ENCODE measurements at regions not wholly inside any gene's neighbourhood (a gene's known extent, or its start where the extent isn't known, plus 50 kb on each side); places are given as distances from the start of the nearest gene placed in this dataset.
"Not testable (repeated sequence)": the region's sequence is repeated elsewhere in the genome, so short reads cannot be mapped to it uniquely, and the experiment has no call there.

GRCh38 chrX:42443267-42443666 is 334.7 kb downstream of the PPP1R2C start:
- DNase-seq, result no peak

- DNase-seq, result no peak
Measured at GRCh38 chrX:42442745-42443144, 335.2 kb downstream of the PPP1R2C start.

- no peak for DNase-seq
Measured at GRCh38 chrX:42437211-42437610, 340.8 kb downstream of the PPP1R2C start.

GRCh38 chrX:42434458-42435166 is 343.4 kb downstream of the PPP1R2C start:
- no peak for DNase-seq

GRCh38 chrX:42432552-42432951 is 345.4 kb downstream of the PPP1R2C start:
- DNase-seq, result no peak

GRCh38 chrX:42422961-42423360 is 355.0 kb downstream of the PPP1R2C start:
- DNase-seq, result no peak

- DNase-seq, result no peak
Measured at GRCh38 chrX:42420426-42420825, 357.5 kb downstream of the PPP1R2C start.

- no peak for DNase-seq
Measured at GRCh38 chrX:42415636-42416035, 362.3 kb downstream of the PPP1R2C start.

- DNase-seq, result no peak
Measured at GRCh38 chrX:42414057-42414456, 363.9 kb downstream of the PPP1R2C start.

- DNase-seq, result no peak
Measured at GRCh38 chrX:42399632-42400024, 378.3 kb downstream of the PPP1R2C start.

- no peak for DNase-seq
Measured at GRCh38 chrX:42398967-42399631, 378.9 kb downstream of the PPP1R2C start.

GRCh38 chrX:42396136-42396535 is 381.8 kb downstream of the PPP1R2C start:
- DNase-seq, result no peak

- DNase-seq, result no peak
Measured at GRCh38 chrX:42392846-42393245, 385.1 kb downstream of the PPP1R2C start.

GRCh38 chrX:42386681-42387080 is 391.3 kb downstream of the PPP1R2C start:
- no peak for DNase-seq

GRCh38 chrX:42385730-42386129 is 392.2 kb downstream of the PPP1R2C start:
- DNase-seq, result no peak

- DNase-seq, result peak in 14 of 58 donors; percentile 0 to 11 (median 0)
Measured at GRCh38 chrX:42384956-42385355, 393.0 kb downstream of the PPP1R2C start.

- no peak for DNase-seq
Measured at GRCh38 chrX:42378857-42379256, 399.1 kb downstream of the PPP1R2C start.

- DNase-seq, result no peak
Measured at GRCh38 chrX:42375086-42375485, 402.9 kb downstream of the PPP1R2C start.

- DNase-seq, result no peak
Measured at GRCh38 chrX:42366181-42366580, 411.8 kb downstream of the PPP1R2C start.

- DNase-seq, result no peak
Measured at GRCh38 chrX:42362219-42362618, 415.7 kb downstream of the PPP1R2C start.

GRCh38 chrX:42342981-42343380 is 419.6 kb upstream of the CASK start:
- DNase-seq, result not testable (repeated sequence)

Data from anterior cingulate cortex (tissue), 58 donors.